PFSK-1 (cell line): ENCODE measurements at regions not wholly inside any gene's neighbourhood (a gene's known extent, or its start where the extent isn't known, plus 50 kb on each side); places are given as distances from the start of the nearest gene placed in this dataset.

ENCODE experiments used
- FOXP2 ChIP-seq: optimal IDR thresholded peaks from 2 replicates; pipeline ENCODE3; 2011; ENCODE audit warnings: borderline replicate concordance, control low read depth, inconsistent platforms; ENCODE audit not compliant: insufficient read depth; ENCODE audit errors: extremely low read length, extremely low read depth
- POLR2AphosphoS5 ChIP-seq: IDR thresholded peaks from 2 replicates; pipeline ENCODE4 v1.6.1; 2012; ENCODE audit warnings: low read depth, mild to moderate bottlenecking, control low read depth, low read length, moderate library complexity
- REST ChIP-seq, 2 experiments: IDR thresholded peaks; 2 replicates each; pipeline versions ENCODE4 v1.6.1 to v1.8.0; 2011 to 2012; ENCODE audit warnings: low read depth in 2 of 2, low read length in 2 of 2, control low read depth in 1 of 2, inconsistent platforms in 1 of 2, mild to moderate bottlenecking in 1 of 2, moderate library complexity in 1 of 2; ENCODE audit not compliant: insufficient read depth in 1 of 2
- SIN3A ChIP-seq: IDR thresholded peaks from 2 replicates; pipeline ENCODE4 v1.6.1; 2012; ENCODE audit warnings: mild to moderate bottlenecking, low read length, moderate library complexity, borderline replicate concordance; ENCODE audit not compliant: insufficient read depth
- TAF1 ChIP-seq: IDR thresholded peaks from 2 replicates; pipeline ENCODE4 v1.6.1; 2012; ENCODE audit warnings: low read length, control low read depth, borderline replicate concordance; ENCODE audit not compliant: insufficient read depth

GRCh38 chr1:175870217-175870616 is 126.8 kb upstream of the TNR start:
- TF ChIP-seq FOXP2 (no peak), TAF1 (no peak), REST (IDR thresholded peaks at IDR 0.05; ENCODE audit: insufficient read depth in 1 of 2, low read depth in 2 of 2, low read length in 2 of 2) (no peak), POLR2AphosphoS5 (no peak), SIN3A (no peak)

GRCh38 chr1:175866776-175867175 is 123.4 kb upstream of the TNR start:
- TF ChIP-seq SIN3A (no peak), FOXP2 (no peak), TAF1 (no peak)

- no peak for TF ChIP-seq TAF1
These were observed 121.8 kb upstream of the TNR start for GRCh38 chr1:175865041-175865766.

GRCh38 chr1:175864625-175865024 is 121.2 kb upstream of the TNR start:
- no peak for TF ChIP-seq SIN3A
- no peak for TF ChIP-seq FOXP2
- TF ChIP-seq POLR2AphosphoS5, result no peak
- TF ChIP-seq REST (IDR thresholded peaks at IDR 0.05; ENCODE audit: insufficient read depth in 1 of 2, low read depth in 2 of 2, low read length in 2 of 2), result no peak
- no peak for TF ChIP-seq TAF1

- TF ChIP-seq SIN3A, result no peak
- no peak for TF ChIP-seq REST (IDR thresholded peaks at IDR 0.05; ENCODE audit: insufficient read depth in 1 of 2, low read depth in 2 of 2, low read length in 2 of 2)
- no peak for TF ChIP-seq FOXP2
- TF ChIP-seq TAF1, result no peak
- TF ChIP-seq POLR2AphosphoS5, result no peak
These were observed 120.8 kb upstream of the TNR start for GRCh38 chr1:175864183-175864582.

GRCh38 chr1:175863299-175864050 is 120.1 kb upstream of the TNR start:
- TF ChIP-seq REST (IDR thresholded peaks at IDR 0.05; ENCODE audit: insufficient read depth in 1 of 2, low read depth in 2 of 2, low read length in 2 of 2) (no peak), POLR2AphosphoS5 (no peak), SIN3A (no peak), FOXP2 (no peak), TAF1 (no peak)
